ENCODE measurements at regions not wholly inside any gene's neighbourhood (a gene's known extent, or its start where the extent isn't known, plus 50 kb on each side); places are given as distances from the start of the nearest gene placed in this dataset.

GRCh38 chr6:9455864-9456658 is 958.8 kb downstream of the TFAP2A start:
- no peak for TF ChIP-seq NPAS2 (CRISPR knock-in tag; IDR thresholded peaks at IDR 0.05; ENCODE audit: borderline replicate concordance)
- TF ChIP-seq HOXA5 (CRISPR knock-in tag; IDR thresholded peaks at IDR 0.05), result no peak
- no peak for TF ChIP-seq ZNF589 (CRISPR knock-in tag; conservative IDR thresholded peaks at IDR 0.05)
- TF ChIP-seq, protein P1, sequence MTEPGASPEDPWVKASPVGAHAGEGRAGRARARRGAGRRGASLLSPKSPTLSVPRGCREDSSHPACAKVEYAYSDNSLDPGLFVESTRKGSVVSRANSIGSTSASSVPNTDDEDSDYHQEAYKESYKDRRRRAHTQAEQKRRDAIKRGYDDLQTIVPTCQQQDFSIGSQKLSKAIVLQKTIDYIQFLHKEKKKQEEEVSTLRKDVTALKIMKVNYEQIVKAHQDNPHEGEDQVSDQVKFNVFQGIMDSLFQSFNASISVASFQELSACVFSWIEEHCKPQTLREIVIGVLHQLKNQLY (CRISPR knock-in tag; IDR thresholded peaks at IDR 0.05), result no peak
- TF ChIP-seq POLR2A (IDR thresholded peaks at IDR 0.05; ENCODE audit: insufficient read depth in 1 of 2, low read depth in 2 of 2, low read length in 2 of 2), result no peak
- TF ChIP-seq ZSCAN30 (CRISPR knock-in tag; IDR thresholded peaks at IDR 0.05), result no peak
- no peak for TF ChIP-seq ZBTB26 (CRISPR knock-in tag; IDR thresholded peaks at IDR 0.05; ENCODE audit: borderline replicate concordance)
- no peak for TF ChIP-seq CHCHD3 (CRISPR knock-in tag; IDR thresholded peaks at IDR 0.05)
- TF ChIP-seq, protein P2, sequence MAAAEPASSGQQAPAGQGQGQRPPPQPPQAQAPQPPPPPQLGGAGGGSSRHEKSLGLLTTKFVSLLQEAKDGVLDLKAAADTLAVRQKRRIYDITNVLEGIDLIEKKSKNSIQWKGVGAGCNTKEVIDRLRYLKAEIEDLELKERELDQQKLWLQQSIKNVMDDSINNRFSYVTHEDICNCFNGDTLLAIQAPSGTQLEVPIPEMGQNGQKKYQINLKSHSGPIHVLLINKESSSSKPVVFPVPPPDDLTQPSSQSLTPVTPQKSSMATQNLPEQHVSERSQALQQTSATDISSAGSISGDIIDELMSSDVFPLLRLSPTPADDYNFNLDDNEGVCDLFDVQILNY (CRISPR knock-in tag; conservative IDR thresholded peaks at IDR 0.05), result no peak
- no peak for TF ChIP-seq RXRA (CRISPR knock-in tag; IDR thresholded peaks at IDR 0.05)
- no peak for TF ChIP-seq REST (IDR thresholded peaks at IDR 0.05; ENCODE audit: borderline replicate concordance in 1 of 2, low read depth in 1 of 2, low read length in 2 of 2)
- TF ChIP-seq SRF (IDR thresholded peaks at IDR 0.05; ENCODE audit: low read depth, low read length), result no peak

All from HepG2 (cell line).